ENCODE measurements at regions not wholly inside any gene's neighbourhood (a gene's known extent, or its start where the extent isn't known, plus 50 kb on each side); places are given as distances from the start of the nearest gene placed in this dataset.

DNA sequence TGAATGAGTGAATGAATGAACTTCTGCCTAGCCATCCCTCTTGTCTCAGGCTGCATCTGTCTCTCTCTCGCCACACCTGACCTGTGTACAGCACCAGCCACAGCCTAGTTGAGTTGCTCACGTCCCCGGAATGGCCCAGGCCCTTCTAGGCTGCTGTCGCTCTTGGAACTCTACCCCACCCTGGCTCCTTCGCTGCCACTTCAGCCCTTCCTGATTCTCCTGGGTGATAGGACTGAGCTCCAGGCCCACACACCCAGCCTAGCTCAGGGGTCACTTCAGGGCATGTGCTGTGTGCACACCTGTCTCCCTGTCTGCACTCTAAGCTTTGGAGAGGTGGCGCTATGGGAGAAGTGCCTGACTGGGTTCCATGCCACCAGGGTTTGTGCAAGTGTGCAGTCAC lies 236.6 kb downstream of the GLI2 start:
- no peaks in the 10 kb centered on the region for H3K27me3 ChIP-seq
- WGBS, 2 donors: 84 to 85% methylated on average over 5 of the region's 6 CpGs
- no peak overlapping the region for H3K4me3 ChIP-seq
- no peaks in the 10 kb centered on the region for H3K36me3 ChIP-seq (replicated peaks in 1 of 2; ENCODE audit: insufficient read depth in 1 of 2, low read depth in 2 of 2)
- peaks cover under 1% of the 10 kb centered on the region for H3K4me1 ChIP-seq
- TF ChIP-seq, protein P1, sequence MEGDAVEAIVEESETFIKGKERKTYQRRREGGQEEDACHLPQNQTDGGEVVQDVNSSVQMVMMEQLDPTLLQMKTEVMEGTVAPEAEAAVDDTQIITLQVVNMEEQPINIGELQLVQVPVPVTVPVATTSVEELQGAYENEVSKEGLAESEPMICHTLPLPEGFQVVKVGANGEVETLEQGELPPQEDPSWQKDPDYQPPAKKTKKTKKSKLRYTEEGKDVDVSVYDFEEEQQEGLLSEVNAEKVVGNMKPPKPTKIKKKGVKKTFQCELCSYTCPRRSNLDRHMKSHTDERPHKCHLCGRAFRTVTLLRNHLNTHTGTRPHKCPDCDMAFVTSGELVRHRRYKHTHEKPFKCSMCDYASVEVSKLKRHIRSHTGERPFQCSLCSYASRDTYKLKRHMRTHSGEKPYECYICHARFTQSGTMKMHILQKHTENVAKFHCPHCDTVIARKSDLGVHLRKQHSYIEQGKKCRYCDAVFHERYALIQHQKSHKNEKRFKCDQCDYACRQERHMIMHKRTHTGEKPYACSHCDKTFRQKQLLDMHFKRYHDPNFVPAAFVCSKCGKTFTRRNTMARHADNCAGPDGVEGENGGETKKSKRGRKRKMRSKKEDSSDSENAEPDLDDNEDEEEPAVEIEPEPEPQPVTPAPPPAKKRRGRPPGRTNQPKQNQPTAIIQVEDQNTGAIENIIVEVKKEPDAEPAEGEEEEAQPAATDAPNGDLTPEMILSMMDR (IDR thresholded peaks at IDR 0.05): no peak
- no peak for TF ChIP-seq POLR2A (IDR thresholded peaks at IDR 0.05)
- no peaks in the 10 kb centered on the region for H3K9me3 ChIP-seq
- ATAC-seq (no peak), DNase-seq (no peak)
- H3K27ac ChIP-seq: no peak overlapping the region
- intact Hi-C loops (cut with DNase I): no loop called here

- Histone ChIP-seq H3K36me3 (replicated peaks in 1 of 2; ENCODE audit: insufficient read depth in 1 of 2, low read depth in 2 of 2) (no peaks in the 10 kb centered on the region), H3K27ac (no peak overlapping the region), H3K9me3 (no peaks in the 10 kb centered on the region), H3K4me3 (no peak overlapping the region), H3K27me3 (no peaks in the 10 kb centered on the region), H3K4me1 (peaks cover 7% of the 10 kb centered on the region)
- TF ChIP-seq, protein P1 (IDR thresholded peaks at IDR 0.05): no peak
- WGBS, 2 donors: 91 to 92% methylated on average over 17 of the region's 17 CpGs
- intact Hi-C loops (cut with DNase I): no loop called here
- ATAC-seq (no peak), DNase-seq (no peak)
These were observed 237.5 kb downstream of the GLI2 start for GRCh38 chr2:120973196-120973595.

GRCh38 chr2:120974950-120975349 lies 239.3 kb downstream of the GLI2 start:
- no peak overlapping the region for H3K4me3 ChIP-seq
- no peak for ATAC-seq
- H3K4me1 ChIP-seq: peaks cover 7% of the 10 kb centered on the region
- H3K36me3 ChIP-seq (replicated peaks in 1 of 2; ENCODE audit: insufficient read depth in 1 of 2, low read depth in 2 of 2): no peaks in the 10 kb centered on the region
- intact Hi-C loops (cut with DNase I): no loop called here
- no peaks in the 10 kb centered on the region for H3K9me3 ChIP-seq
- H3K27ac ChIP-seq: no peak overlapping the region
- H3K27me3 ChIP-seq: no peaks in the 10 kb centered on the region
- DNase-seq: no peak
- WGBS, 2 donors: 95% methylated on average over 4 of the region's 4 CpGs; no CpG with 5 or more reads in 1 of the 2 donors
- TF ChIP-seq POLR2A (IDR thresholded peaks at IDR 0.05): no peak
- TF ChIP-seq, protein P1 (IDR thresholded peaks at IDR 0.05): no peak

GRCh38 chr2:120976501-120977307 lies 241.0 kb downstream of the GLI2 start:
- H3K27me3 ChIP-seq: no peaks in the 10 kb centered on the region
- H3K4me3 ChIP-seq: no peak overlapping the region
- 48 to 59% methylated on average over 12 of the region's 12 CpGs for WGBS, 2 donors
- DNase-seq (no peak), ATAC-seq (no peak)
- TF ChIP-seq, protein P1 (IDR thresholded peaks at IDR 0.05): no peak
- no peak for TF ChIP-seq POLR2A (IDR thresholded peaks at IDR 0.05)
- intact Hi-C loops (cut with DNase I): no loop called here
- no peaks in the 10 kb centered on the region for H3K9me3 ChIP-seq
- no peak overlapping the region for H3K27ac ChIP-seq
- peaks cover 7% of the 10 kb centered on the region for H3K4me1 ChIP-seq
- H3K36me3 ChIP-seq (replicated peaks in 1 of 2; ENCODE audit: insufficient read depth in 1 of 2, low read depth in 2 of 2): no peaks in the 10 kb centered on the region
